Endodermal cell (in vitro differentiated cells): ENCODE measurements at regions not wholly inside any gene's neighbourhood (a gene's known extent, or its start where the extent isn't known, plus 50 kb on each side); places are given as distances from the start of the nearest gene placed in this dataset.
A peak's percentile ranks its signal among the peaks of the same experiment; 100 is the strongest.

Experiments used
- DNase-seq: peaks from one replicate; pipeline ENCODE4 v3.0.0-alpha.2; 2017
- H3K27ac ChIP-seq: 2 replicates; pipeline ENCODE4 v1.5.1; 2013; ENCODE audit warnings: mild to moderate bottlenecking, low read depth, low read length, moderate library complexity
- H3K27me3 ChIP-seq: 2 replicates; pipeline ENCODE4 v1.6.1; 2013; ENCODE audit warnings: mild to moderate bottlenecking, low read length, moderate library complexity; ENCODE audit not compliant: insufficient read depth, control insufficient read depth, poor library complexity, severe bottlenecking
- H3K36me3 ChIP-seq: 2 replicates; pipeline ENCODE4 v1.7.0; 2013; ENCODE audit warnings: mild to moderate bottlenecking, low read length, moderate library complexity; ENCODE audit not compliant: control insufficient read depth, insufficient read depth
- H3K4me1 ChIP-seq: one replicate; pipeline ENCODE4 v1.7.0; 2013; ENCODE audit warnings: low read length; ENCODE audit not compliant: control insufficient read depth, insufficient read depth
- H3K4me3 ChIP-seq: 2 replicates; pipeline ENCODE4 v1.5.1; 2013; ENCODE audit warnings: mild to moderate bottlenecking, low read length, moderate library complexity
- H3K9ac ChIP-seq: 2 replicates; pipeline ENCODE4 v1.6.1; 2013; ENCODE audit warnings: mild to moderate bottlenecking, low read length, moderate library complexity; ENCODE audit not compliant: poor library complexity, severe bottlenecking; ENCODE audit errors: extremely low read depth
- H3K9me3 ChIP-seq: 2 replicates; pipeline ENCODE4 v1.6.1; 2013; ENCODE audit warnings: mild to moderate bottlenecking, low read length, moderate library complexity; ENCODE audit not compliant: control insufficient read depth
- H3K27ac Mint-ChIP-seq: 2 replicates; pipeline ENCODE4 v1.8.0; 2020; ENCODE audit warnings: mixed read lengths
- H3K27me3 Mint-ChIP-seq: 2 replicates; pipeline ENCODE4 v1.8.0; 2021; ENCODE audit warnings: mild to moderate bottlenecking, mixed read lengths; ENCODE audit not compliant: insufficient read depth
- H3K36me3 Mint-ChIP-seq: 2 replicates; pipeline ENCODE4 v1.8.0; 2020; ENCODE audit warnings: low read depth, mixed read lengths
- H3K4me1 Mint-ChIP-seq: 2 replicates; pipeline ENCODE4 v1.8.0; 2020; ENCODE audit warnings: mixed read lengths
- H3K4me3 Mint-ChIP-seq: 2 replicates; pipeline ENCODE4 v1.8.0; 2020; ENCODE audit warnings: mild to moderate bottlenecking, moderate library complexity, mixed read lengths
- H3K9me3 Mint-ChIP-seq: 2 replicates; pipeline ENCODE4 v1.8.0; 2020; ENCODE audit warnings: mild to moderate bottlenecking, mixed read lengths
- CTCF ChIP-seq: fragments of 200-600 bp; sonication (generic); conservative IDR thresholded peaks from 2 replicates; pipeline ENCODE4 v1.5.0; 2021; ENCODE audit warnings: antibody characterized with exemption, mild to moderate bottlenecking
- WGBS, 2 experiments: methylation state at CpG; one replicate each; pipeline versions ENCODE4 v1.1.5 to v1.1.7; 2013; ENCODE audit warnings: missing lambda C conversion rate in 2 of 2, mixed read lengths in 1 of 2; ENCODE audit not compliant: insufficient coverage in 1 of 2, insufficient read length in 1 of 2; 5-methylcytosine and 5-hydroxymethylcytosine counted together

- H3K27me3 Mint-ChIP-seq: no peaks in the 10 kb centered on the region
- H3K9me3 Mint-ChIP-seq: no peaks in the 10 kb centered on the region
- WGBS, 2 experiments: 50% methylated on average over 1 of the region's 1 CpG; no CpG with 5 or more reads in 1 of the 2 experiments
- H3K27ac Mint-ChIP-seq: no peak overlapping the region
- H3K36me3 Mint-ChIP-seq: no peaks in the 10 kb centered on the region
- H3K9ac ChIP-seq: no peak overlapping the region
- peaks cover 18% of the 10 kb centered on the region for H3K9me3 ChIP-seq
- H3K4me3 ChIP-seq: peak overlapping the region; percentile 20
- DNase-seq: no peak
- H3K4me1 ChIP-seq: no peaks in the 10 kb centered on the region
- H3K36me3 ChIP-seq: no peaks in the 10 kb centered on the region
- no peaks in the 10 kb centered on the region for H3K27me3 ChIP-seq
- peaks cover 14% of the 10 kb centered on the region for H3K4me1 Mint-ChIP-seq
- no peak for TF ChIP-seq CTCF
- H3K27ac ChIP-seq: no peak overlapping the region
- H3K4me3 Mint-ChIP-seq: no peak overlapping the region
Measured at GRCh38 chr10:108620821-108621534, 1302.3 kb downstream of the XPNPEP1 start.

GRCh38 chr10:108616559-108617285 lies 1306.6 kb downstream of the XPNPEP1 start:
- Histone ChIP-seq H3K27me3 (no peaks in the 10 kb centered on the region), H3K9ac (no peak overlapping the region), H3K4me3 (no peak overlapping the region), H3K4me1 (no peaks in the 10 kb centered on the region), H3K27ac (no peak overlapping the region), H3K9me3 (peaks cover 26% of the 10 kb centered on the region), H3K36me3 (no peaks in the 10 kb centered on the region)
- Mint-ChIP-seq H3K4me1 (peaks cover 22% of the 10 kb centered on the region), H3K9me3 (no peaks in the 10 kb centered on the region), H3K27ac (no peak overlapping the region), H3K4me3 (no peak overlapping the region), H3K36me3 (no peaks in the 10 kb centered on the region), H3K27me3 (no peaks in the 10 kb centered on the region)
- no peak for DNase-seq
- WGBS, 2 experiments: 75 to 77% methylated on average over 2 to 6 of the region's 6 CpGs
- TF ChIP-seq CTCF: no peak

DNA sequence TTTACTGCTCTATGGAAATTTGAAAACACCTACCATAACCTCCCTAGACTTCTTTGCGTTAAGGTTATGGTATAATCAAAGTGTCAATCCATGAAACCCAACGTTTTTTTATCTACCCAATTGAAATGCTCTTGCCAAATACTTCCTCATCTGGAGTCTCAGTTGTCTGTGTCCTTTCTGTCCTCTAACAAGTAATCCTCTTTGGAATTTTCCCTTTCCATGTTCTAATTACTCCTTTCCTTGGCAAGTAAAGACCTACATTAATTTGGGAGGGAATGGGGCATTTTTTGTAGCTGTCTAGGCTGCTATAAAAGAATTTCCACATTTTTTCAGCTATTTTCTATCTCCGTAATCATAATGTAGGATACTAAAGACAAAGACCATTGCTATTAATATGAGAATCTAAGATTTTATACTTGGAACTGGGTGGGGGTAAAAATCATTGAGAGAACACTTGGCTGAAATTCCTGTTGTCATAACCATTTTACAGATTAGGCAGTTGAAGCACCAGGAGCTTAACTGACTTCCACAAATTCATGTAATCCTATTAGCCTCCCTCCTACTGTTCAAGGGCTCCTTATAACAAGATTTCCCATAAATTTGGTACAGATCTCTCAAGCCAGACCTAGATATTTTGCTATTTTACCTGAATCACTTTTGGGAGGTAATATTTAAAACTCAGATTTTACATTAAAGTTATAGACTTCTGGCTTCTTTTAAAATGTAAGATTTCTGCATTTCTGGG lies 1307.6 kb downstream of the XPNPEP1 start:
- Histone ChIP-seq H3K36me3 (no peaks in the 10 kb centered on the region), H3K4me1 (no peaks in the 10 kb centered on the region), H3K9ac (no peak overlapping the region), H3K9me3 (peaks cover 22% of the 10 kb centered on the region), H3K27ac (no peak overlapping the region), H3K27me3 (no peaks in the 10 kb centered on the region), H3K4me3 (peak overlapping the region; percentile 11)
- no peak for TF ChIP-seq CTCF
- peaks cover 15% of the 10 kb centered on the region for H3K4me1 Mint-ChIP-seq
- H3K36me3 Mint-ChIP-seq: no peaks in the 10 kb centered on the region
- WGBS, 2 experiments: 66 to 78% methylated on average over 2 of the region's 3 CpGs
- no peaks in the 10 kb centered on the region for H3K27me3 Mint-ChIP-seq
- H3K9me3 Mint-ChIP-seq: no peaks in the 10 kb centered on the region
- H3K27ac Mint-ChIP-seq: no peak overlapping the region
- no peak overlapping the region for H3K4me3 Mint-ChIP-seq
- no peak for DNase-seq
